Ecto neural progenitor cell (in vitro differentiated cells): ENCODE measurements at regions not wholly inside any gene's neighbourhood (a gene's known extent, or its start where the extent isn't known, plus 50 kb on each side); places are given as distances from the start of the nearest gene placed in this dataset.
"Not testable (repeated sequence)": the region's sequence is repeated elsewhere in the genome, so short reads cannot be mapped to it uniquely, and the experiment has no call there.

Experiments used
- DNase-seq: peaks from one replicate; pipeline ENCODE4 v3.0.0-alpha.2; 2018; ENCODE audit warnings: low spot score

DNA sequence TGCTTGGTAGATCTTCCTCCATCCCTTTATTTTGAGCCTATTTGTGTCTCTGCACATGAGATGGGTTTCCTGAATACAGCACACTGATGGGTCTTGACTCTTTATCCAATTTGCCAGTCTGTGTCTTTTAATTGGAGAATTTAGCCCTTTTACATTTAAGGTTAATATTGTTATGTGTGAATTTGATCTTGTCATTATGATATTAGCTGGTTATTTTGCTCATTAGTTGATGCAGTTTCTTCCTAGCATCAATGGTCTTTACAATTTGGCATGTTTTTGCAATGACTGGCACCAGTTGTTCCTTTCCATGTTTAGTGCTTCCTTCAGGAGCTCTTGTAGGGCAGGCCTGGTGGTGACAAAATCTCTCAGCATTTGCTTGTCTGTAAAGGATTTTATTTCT lies 72.4 kb downstream of the HNRNPD start:
- not testable (repeated sequence) for DNase-seq

DNA sequence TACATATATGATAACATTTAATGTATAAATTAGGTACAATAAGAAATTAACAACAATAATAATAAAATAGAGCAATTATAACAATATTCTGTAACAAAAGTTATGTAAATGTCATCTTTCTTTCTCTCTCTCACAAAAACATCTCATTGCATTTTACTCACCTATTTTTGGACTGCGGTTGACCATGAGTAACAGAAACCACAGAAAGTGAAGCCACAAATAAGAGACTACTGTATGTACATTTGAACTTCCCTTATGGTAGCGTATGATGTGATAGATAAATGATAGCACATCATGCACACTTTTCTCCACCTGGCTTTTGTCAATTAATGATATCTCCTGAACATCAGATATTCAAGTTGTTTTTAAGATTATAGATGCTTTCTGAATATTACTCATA lies 80.5 kb downstream of the HNRNPD start:
- DNase-seq: no peak

DNA sequence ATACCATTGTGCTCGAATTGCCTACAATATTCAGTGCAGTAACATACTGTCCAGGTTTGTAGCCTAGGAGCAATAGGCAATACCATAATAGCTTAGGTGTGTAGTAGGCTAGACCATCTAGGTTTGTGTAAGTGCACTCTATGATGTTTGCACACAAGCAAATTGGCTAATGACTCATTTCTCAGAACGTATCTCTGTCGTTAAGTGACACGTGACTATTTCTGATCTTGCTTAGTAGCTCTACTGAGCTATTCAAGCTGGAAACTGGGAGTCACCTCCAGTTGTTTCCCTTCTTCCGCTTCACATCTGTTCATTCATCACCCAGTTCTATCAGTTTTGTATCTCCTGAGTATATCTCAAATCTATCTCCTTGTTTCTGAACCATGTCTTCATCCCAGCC lies 86.1 kb downstream of the HNRNPD start:
- no peak for DNase-seq

DNA sequence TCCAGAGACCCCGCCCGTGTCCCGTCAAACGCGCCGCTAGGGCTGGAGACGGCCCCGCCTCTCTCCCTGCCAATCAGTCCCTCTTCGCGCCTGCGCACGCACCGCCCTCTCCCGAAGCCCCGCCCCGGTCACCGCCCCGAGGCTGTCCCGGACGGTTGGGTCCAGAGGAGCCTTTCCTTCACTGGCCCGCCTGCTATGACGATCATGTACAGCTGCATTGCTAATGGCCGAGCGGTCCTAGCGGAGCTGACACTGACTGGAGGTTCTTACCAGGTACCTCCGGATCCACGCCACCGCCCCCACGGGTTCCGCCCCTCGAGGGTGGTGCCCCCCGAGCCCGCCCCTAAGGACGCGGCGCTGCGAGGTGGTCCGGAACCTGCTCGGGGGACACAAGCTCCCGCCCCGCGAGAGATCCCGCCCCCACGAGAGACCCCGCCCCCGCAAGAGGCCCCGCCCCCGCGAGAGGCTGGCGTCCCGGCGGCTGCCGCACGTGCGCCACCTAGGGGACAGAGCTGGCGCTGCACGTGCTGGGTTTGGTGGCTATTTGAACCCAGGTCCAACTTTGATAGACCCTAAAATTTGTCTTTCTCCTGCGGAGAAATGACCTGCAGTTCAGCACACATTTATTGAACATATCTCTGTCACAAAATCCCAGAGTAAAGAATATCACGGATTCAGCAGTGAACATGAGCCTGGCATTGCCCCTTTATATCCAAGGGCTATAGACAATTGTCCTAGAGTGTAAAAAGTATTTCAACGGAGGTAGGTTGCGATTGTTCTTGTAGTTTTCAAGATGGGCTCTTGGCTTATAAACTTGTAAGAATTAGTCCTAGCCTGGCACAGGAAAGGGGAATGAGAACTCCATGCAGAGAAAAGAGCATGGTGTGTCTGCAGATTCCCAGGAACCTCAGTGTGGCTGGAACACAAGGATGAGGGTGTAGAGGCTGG lies 88.7 kb downstream of the HNRNPD start:
- DNase-seq: peak; percentile 99

DNA sequence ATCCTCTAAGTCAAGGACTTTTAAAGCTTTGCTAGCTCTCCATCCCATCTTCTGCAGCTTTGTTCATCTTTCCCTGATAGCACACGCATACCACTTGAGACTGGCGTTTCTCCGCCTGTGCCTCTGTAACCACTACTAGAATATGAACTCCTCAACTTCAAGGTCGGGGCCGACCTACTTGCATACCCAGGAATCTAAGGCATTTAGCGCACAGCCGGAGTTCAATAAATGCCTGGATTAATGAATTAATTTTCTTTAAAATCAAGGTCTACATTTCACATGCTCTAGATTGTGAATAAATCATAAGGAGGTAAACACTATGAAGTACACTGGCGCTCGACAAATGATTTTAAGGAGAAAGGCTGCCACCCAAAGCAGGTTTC lies 89.3 kb downstream of the HNRNPD start:
- DNase-seq: no peak

DNA sequence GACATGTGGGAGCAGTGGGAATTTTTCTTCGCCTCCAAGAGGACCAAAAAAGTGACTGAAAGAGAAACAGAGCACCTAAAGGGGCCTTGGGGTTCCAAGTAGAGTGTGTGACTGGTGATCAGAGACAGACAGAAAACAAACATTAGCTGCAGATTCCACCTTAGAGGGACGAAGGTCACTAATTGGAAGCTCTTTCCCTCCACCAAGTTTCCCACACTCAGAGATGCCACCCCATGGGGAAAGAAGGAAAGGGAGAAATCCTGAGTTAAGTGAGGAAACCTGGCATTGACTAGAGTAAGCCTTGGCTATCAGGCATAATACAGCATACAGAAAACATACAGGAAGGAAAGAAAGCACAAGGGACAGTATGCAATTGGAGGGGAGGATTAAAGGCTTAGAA lies 90.9 kb downstream of the HNRNPD start:
- DNase-seq: no peak

DNA sequence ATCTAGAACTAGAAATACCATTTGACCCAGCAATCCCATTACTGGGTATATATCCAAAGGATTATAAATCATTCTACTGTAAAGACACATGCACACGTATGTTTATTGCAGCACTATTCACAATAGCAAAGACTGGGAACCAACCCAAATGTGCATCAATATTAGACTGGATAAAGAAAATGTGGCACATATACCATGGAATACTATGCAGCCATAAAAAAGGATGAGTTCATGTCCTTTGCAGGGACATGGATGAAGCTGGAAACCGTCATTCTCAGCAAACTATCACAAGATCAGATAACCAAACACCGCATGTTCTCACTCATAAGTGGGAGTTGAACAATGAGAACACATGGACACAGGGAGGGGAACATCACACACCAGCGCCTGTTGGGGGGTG lies 94.2 kb downstream of the HNRNPD start:
- not testable (repeated sequence) for DNase-seq

DNA sequence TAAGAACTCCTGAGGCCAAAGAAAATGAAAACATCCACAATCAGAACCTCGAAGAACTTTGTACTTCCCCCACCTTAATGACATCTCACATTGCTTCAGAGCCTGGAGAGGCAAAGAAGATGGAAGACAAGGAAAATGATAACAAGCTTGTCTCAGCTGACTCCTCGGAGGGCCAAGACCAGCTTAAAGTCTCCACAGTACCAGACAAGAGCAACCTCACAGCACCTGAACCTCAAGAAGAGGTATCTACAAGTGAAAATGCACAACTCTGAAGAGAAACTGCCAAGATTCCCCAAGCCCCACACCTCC lies 97.5 kb downstream of the HNRNPD start:
- DNase-seq: no peak

DNA sequence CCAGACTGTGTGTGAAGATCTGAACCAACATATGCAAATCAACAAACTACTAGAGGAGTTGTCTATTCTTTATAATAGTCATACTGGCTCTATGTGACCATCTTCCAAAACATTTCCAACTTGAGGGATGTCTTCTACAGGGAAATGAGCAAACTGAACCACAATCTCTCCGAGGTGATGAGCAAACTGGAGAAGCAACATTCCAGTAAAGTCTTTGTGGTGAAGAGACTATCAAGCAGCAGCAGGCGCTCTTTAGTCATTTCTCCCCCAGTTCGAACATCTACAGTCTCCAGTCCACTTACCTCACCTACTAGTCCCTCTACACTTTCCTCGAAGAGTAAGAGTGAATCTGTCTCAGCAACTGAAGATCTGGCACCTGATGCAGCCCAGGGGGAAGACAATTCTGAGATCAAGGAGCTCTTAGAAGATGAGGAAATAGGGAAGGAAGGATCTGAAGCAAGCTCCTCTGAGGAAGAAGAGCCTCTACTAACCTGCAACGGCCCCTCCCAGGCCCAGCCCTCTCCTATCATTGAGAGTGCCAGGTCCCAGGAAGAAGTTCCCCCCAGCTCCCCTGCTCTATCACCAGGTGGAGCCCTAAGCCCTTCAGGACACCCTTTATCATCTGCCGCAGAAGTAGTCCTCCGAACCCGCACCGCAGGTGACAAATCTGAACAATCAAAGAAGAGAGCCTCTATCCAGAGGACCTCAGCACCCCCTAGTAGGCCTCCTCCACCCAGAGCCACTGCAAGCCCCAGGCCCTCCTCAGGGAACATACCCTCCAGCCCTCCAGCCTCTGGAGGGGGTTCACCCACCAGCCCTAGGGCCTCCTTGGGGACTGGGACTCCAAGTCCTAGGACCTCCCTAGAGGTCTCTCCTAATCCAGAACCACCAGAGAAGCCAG lies 98.1 kb downstream of the HNRNPD start:
- DNase-seq: no peak

DNA sequence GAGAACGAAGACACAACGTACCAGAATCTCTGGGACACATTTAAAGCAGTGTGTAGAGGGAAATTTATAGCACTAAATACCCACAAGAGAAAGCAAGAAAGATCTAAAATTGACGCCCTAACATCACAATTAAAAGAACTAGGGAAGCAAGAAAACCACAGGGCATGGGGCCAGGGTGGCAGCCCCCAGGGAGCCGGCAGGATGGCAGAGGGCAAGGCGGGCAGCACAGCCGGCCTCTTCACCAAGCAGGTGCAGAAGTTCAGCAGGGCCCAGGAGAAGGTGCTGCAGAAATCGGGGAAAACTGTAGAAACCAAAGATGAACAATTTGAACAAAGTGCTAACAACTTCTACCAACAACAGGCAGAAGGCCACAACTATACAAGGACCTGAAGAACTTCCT lies 99.1 kb downstream of the HNRNPD start:
- DNase-seq: not testable (repeated sequence)

DNA sequence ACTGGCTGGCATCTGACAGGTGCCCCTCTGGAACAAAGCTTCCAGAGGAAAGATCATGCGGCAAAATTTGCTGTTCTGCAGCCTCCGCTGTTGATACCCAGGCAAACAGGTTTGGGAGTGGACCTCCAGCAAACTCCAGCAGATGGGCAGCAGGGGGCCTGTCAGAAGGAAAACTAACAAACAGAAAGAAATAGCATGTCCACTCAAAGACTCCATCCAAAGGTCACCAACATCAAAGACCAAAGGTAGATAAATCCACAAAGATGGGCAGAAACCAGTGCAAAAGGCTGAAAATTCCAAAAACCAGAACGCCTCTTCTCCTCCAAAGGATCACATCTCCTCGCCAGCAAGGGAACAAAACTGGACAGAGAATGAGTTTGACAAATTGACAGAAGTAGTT lies 101.3 kb downstream of the HNRNPD start:
- not testable (repeated sequence) for DNase-seq

DNA sequence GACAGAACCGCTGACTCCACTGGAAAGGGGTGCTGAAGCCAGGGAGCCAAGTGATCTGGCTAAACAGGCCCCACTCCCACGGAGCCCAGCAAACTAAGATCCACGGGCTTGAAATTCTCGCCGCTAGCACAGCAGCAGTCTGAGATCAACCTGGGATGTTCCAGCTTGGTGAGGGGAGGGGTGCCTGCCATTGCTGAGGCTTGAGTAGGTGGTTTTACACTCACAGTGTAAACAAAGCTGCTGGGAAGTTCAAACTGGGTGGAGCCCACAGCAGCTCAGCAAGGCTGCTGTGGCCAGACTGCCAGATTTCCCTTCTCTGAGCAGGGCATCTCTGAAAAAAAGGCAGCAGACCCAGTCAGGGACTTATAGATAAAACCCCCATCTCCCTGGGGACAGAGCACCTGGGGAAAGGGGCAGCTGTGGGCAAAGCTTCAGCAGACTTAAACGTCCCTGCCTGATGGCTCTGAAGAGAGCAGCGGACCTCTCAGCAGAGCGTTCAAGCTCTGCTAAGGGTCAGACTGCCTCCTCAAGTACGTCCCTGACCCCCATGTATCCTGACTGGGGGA lies 101.8 kb downstream of the HNRNPD start:
- DNase-seq: not testable (repeated sequence)

DNA sequence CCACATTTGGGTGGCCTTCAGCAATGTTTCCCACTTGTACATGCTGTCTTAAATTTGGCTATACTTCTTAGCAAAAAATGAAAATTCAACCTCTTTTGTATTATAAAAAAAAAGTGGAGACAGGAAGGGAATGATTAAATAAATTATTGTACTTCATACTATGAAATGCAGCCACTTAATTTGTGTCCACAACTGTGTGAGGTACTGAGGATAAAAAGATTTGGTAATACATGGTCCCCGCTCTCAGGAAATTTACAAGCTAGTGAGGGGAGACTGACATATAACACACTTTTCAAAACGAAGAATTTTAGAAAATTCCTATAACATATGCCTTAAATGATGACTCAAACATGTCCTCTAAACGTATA lies 105.0 kb downstream of the HNRNPD start:
- no peak for DNase-seq

DNA sequence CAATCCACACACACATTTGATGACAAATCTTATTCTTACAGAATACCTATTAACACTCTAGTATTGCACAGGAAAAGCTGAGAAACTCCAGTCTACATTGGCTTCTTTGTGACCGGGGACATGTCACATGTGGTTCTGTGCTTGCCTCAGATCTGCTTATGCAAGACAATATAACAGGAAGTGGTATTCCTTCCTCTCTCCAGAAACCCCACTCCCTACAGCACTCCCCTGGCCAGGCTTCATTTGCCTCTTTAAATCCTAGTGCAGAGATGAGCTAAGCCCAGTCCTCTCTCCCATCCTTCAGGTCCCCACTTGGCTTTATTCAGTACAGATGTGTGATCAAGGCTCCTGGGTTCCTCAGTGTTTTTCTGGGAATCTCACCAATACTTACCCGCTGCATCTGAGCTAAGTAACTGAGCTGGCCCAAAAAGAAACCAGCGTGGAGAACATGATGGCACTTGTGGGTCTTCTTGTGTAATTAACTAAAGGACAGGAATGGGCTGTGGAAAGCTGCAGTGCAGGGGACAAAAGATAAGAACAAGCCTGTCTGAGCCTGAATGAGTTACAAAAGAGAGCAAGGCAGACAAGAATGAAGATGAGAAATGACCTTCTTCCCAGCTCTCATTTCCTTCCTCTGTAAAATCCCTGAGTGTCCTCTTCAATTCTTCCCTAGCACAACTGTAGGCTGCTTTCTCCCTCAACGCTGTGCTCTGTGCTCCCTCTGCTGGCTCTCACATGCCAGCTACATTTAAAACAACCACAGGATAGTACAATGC lies 105.6 kb downstream of the HNRNPD start:
- DNase-seq: peak; percentile 69

DNA sequence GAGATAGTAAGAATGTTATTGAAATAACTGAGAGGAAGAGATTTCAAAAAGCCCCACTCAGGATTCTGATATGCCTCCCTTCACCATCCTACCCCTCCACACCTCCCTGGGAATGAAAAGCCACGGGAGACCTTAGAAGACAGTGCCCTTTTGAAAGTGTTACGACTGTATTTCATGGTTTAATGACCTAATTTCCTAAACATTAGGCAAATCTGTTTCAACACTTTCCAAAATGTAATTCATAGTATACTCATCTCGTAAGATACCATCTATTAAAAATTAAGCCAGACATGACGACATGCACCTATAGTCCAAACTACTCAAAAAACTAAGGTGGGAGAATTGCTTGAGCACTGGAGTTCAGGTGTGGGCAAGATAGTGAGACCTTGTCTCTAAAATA lies 106.3 kb downstream of the HNRNPD start:
- DNase-seq: no peak

DNA sequence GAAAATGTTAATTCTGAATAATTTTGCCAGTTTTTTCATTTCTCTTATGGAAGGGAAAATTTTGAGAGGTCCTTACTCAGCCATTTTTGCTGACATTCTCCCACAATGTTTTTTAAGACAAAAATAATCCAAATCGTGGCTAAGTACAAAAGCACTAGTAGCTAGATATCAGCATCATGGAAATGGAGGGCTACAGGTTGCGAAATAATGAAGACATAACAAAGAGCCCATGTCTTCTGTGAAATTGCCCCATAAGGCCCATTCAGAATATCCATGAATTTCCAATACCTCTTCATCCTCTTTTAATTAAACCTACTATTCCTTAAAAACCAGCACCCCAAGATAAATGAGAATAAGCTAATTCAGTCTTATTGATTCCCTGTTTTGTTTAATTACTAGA lies 107.4 kb downstream of the HNRNPD start:
- DNase-seq: no peak

DNA sequence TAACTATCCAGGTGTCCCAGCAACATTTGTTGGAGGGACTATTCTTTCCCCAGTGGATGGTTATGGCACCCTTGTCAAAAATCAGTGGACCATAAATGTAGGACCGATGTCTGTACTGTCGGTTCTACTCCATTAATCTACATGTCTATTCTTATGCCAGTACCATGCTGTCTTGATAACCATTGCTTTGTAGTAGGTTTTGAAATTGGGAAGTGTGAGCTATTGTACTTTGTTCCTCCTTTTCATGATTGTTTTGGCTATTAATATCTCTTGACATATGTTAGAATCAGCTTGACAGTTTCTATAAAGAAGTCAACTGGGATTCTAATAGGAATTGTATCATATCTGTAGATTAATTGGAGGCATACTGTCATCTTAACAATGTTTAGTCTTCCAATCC lies 112.7 kb downstream of the HNRNPD start:
- no peak for DNase-seq

DNA sequence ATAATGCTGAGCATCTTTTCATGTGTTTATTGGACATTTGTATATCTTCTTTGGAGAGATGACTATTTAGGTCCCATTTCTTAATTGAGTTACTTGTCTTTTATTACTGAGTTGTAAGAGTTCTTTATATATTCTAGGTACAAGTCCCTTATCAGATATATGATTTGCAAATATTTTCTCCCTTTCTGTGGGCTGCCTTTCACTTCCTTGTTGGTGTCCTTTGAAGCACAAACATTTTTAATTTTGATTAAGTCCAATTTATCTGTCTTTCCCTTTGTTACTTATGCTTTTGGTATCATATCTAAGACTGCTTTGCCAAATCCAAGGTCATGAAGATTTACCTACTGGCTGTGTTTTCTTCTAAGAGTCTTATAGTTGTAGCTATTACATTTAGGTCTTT lies 113.2 kb downstream of the HNRNPD start:
- DNase-seq: no peak

DNA sequence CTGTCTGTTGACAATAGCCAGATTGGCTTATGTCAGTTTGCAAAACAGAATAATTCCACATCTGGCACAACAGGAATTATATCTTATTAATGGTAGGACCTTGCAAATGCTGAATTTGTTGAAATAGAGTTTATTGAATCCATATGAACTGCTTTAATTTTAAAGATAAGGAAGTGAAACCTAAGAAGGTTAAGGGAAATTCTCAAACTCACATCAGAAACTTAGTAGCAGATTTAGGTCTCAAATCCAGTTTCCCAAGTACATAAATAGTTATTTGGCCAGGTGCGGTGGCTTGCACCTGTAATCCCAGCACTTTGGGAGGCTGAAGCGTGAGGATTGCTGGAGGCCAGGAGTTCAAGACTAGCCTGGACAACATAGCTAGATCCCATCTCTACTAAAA lies 117.1 kb downstream of the HNRNPD start:
- no peak for DNase-seq

DNA sequence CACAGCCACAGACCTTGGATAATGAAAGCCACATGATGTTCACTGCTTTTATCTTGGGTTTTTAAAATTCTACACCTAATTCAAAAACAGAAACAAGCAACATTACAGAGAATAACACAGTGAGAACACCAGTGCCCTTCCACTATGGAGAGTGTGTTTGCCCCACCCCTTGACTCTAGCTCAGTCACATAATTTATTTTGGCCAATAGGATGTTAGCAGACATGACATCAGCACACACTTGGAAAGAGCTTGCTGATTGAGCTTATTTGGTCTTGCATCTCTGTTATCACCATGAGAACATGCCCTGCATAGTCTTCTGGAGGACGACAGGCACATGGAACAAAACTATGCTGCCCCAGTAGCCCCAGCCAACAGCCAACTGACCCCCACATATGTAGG lies 118.1 kb downstream of the HNRNPD start:
- DNase-seq: no peak

DNA sequence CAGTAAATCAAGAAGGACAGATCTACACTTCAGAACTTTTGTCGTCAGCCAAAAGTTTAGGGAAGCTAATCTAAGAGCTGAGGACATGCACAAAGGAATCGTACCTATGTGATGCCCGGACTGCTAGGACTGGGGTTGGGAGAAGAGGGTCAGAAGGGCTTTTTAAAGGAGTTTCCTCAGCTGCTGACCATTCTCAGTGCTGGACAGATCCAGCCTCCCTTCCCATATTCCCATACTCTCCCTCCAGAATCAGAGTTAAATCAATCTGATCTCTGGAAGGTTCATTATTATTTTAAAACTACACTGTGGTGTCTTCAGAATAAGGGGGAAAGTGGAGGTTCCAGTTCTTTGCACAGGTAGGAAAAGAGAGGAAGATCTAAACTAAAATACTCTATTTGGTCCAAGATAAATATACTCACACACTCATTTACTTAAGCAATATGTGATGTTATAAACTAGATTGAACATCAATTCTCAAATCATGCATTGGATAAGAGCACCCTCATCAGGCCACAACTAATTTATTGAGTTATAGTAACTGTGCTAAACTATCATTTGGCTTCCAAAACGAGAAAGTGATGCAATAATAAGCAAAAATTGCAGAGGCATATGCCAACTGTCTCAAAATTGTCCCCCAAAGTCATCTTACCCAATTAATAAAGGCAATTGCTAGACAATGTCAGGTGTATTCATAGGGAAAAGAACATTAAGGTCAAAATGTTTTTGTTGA lies 124.7 kb downstream of the HNRNPD start:
- DNase-seq: no peak

DNA sequence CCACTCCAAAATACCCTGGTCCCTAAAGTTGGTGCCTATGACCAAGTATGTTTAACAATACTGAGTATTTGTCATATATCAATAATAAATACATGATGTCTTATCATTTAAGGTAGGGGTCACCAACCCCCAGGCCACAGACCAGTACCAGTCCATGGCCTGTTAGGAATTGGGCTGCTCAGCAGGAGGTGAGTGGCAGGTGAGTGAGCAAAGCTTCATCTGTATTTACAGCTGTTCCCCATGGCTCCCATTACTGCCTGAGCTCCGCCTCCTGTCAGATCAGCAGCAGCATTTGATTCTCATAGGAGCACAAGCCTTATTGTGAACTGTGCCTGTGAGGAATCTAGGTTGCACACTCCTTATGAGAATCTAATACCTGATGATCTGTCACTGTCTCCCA lies 126.2 kb downstream of the HNRNPD start:
- no peak for DNase-seq
